ENCODE measurements at regions not wholly inside any gene's neighbourhood (a gene's known extent, or its start where the extent isn't known, plus 50 kb on each side); places are given as distances from the start of the nearest gene placed in this dataset.

DNA sequence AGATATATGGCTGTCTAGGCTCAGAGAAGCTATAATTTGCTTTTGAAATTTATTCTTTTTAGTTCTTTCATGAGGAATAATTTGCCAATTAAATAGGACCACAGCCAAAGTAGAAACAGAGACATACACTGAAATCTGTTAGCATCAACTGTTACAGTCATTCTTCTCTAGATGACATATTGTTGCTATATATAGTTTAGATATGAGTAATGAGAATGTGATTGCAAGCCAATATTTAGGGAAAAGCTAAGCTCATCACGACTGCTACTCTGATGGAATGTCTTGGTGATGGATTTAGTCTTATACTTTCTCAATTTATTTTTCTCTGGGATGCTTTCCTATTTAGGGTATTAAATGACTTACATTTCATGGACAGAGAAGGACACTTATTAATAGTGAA is 259.1 kb downstream of the LNPK start:
- no peak for DNase-seq (ENCODE audit: low spot score)
- TF ChIP-seq, protein P1, sequence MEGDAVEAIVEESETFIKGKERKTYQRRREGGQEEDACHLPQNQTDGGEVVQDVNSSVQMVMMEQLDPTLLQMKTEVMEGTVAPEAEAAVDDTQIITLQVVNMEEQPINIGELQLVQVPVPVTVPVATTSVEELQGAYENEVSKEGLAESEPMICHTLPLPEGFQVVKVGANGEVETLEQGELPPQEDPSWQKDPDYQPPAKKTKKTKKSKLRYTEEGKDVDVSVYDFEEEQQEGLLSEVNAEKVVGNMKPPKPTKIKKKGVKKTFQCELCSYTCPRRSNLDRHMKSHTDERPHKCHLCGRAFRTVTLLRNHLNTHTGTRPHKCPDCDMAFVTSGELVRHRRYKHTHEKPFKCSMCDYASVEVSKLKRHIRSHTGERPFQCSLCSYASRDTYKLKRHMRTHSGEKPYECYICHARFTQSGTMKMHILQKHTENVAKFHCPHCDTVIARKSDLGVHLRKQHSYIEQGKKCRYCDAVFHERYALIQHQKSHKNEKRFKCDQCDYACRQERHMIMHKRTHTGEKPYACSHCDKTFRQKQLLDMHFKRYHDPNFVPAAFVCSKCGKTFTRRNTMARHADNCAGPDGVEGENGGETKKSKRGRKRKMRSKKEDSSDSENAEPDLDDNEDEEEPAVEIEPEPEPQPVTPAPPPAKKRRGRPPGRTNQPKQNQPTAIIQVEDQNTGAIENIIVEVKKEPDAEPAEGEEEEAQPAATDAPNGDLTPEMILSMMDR (IDR thresholded peaks at IDR 0.05; ENCODE audit: extremely low read depth, missing control alignments) = no peak

DNA sequence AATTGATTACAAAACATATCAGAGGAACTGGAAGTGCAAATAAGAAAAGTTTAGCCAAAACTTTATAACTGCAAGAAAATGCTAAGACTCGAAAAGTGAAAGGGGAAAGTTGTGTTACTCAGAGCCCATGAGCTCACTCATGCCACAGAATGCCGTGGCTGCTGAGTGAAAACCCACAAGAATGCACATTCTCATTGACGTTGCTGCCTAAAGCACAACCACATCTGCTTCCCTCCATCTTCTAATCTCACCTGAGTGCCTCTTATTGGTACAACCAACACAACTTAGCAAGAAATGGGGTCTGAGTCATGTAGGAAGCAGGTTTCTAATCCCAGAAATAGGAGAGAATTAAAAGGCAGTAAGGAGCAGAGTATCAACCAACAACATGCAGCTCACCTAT is 259.7 kb downstream of the LNPK start:
- no peak for DNase-seq (ENCODE audit: low spot score)
- TF ChIP-seq, protein P1 (IDR thresholded peaks at IDR 0.05; ENCODE audit: extremely low read depth, missing control alignments) = no peak

DNA sequence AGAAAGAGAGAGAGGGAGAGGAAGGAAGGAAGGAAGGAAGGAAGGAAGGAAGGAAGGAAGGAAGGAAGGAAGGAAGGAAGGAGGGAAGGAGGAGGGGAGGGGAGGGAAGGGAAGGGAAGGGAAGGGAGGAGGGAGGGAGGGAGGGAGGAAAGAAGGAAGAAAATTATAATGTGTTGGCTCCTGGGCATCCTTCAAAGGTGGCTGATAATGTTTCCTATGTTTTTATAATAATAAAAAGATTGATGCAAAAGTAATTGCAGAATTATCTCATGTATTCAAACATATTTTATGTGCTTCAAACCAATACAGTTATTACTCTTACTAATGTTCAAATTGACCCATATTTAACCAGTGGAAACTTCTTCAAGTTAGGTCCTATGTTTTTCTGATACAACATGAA is 260.9 kb downstream of the LNPK start:
- TF ChIP-seq, protein P1 (IDR thresholded peaks at IDR 0.05; ENCODE audit: extremely low read depth, missing control alignments) = no peak
- no peak for DNase-seq (ENCODE audit: low spot score)

DNA sequence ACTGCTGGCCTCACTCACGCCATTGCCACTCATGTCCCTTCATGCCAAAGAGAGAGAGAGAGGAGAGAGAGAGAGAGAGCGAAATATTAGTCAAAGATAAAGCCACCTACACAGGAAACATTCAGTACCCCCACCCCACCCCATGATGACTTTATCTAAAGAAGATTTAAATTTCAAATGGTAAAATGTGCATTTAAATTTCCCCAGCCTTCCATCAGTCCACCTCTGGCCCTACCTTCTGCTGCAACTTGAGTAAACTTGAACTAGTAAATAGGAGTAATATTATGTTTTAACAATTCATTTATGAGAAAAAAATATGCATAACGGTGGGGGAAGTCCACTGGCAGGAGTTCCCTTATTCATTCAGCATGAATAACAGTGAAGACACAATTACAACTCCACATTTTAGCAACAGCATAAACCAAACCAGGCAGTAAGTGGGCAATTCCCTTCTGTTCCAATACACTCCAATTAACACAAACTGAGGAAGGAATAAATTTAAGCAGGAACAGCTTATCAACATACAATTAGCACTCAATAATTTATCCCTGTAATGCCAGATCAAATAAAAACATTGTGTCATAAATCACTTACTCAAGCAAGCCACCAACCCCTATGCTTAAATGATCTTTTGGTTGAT is 264.2 kb downstream of the LNPK start:
- TF ChIP-seq, protein P1 (IDR thresholded peaks at IDR 0.05; ENCODE audit: extremely low read depth, missing control alignments) = no peak
- DNase-seq (ENCODE audit: low spot score) = no peak

DNA sequence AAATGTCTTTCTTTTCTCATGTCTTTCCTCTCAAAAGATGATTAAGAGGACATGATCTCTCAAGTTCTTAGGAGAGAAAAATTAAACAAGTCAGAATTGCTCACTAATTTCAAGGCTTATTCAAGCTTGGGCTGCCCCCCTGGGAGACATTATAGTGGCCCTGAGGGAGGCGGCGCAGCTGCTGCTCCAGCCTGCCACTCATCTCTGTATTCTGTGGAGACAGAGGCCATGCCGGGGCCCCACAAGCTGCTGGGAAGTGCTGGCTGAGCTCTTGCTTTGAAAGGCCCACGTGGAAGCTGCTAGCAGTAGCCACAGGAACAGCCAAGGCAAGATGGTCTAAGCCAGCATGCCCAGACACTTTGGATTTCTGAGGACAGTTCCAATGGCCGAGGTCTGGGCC is 267.4 kb downstream of the LNPK start:
- no peak for DNase-seq (ENCODE audit: low spot score)
- TF ChIP-seq, protein P1 (IDR thresholded peaks at IDR 0.05; ENCODE audit: extremely low read depth, missing control alignments) = no peak

DNA sequence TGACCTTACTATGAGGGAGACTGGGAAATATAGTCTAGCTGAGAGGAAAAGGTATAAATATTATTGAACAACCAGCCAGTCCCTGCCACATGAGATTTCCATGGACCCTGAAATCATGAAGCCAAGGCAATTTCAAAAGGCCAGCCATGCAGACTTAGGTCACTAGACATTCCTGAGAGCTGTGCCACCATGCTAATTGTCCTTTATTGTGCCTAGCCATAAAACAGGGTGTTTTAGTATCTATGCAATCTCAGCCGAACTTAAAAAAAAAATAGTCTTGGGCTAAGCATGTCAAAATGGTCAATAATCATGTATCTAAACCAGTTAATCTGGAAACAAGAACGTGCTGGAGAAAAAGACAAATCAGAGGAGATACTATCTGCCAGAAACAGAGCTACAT is 269.5 kb downstream of the LNPK start:
- no peak for DNase-seq (ENCODE audit: low spot score)
- TF ChIP-seq, protein P1 (IDR thresholded peaks at IDR 0.05; ENCODE audit: extremely low read depth, missing control alignments) = no peak

DNA sequence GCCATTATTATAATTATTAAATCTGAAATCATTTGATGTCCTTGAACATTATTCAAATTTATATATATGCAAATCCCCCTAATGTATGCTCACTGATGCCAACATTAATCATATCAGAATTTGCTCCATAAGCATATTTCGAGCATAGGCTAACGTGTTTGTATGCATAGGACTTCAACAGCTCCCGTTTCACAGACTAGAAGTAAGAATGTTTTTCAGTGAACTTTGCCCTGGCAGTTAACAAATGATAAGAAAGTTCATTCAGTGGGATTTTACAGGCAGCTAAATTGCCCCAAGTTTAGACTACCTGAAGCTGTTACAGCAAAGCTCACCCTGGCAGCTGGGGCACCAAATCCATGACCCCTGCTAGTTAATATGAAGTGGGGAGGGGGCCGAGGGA is 272.0 kb downstream of the LNPK start:
- DNase-seq (ENCODE audit: low spot score) = no peak
- TF ChIP-seq, protein P1 (IDR thresholded peaks at IDR 0.05; ENCODE audit: extremely low read depth, missing control alignments) = no peak

Measured in GM20000 (cell line).